Fibroblast of lung (primary cell): ENCODE measurements at regions not wholly inside any gene's neighbourhood (a gene's known extent, or its start where the extent isn't known, plus 50 kb on each side); places are given as distances from the start of the nearest gene placed in this dataset.

Experiments
- CTCF ChIP-seq, 2 donors: IDR thresholded peaks in 1 of 2; conservative IDR thresholded peaks in 1 of 2; 1 replicate in 1 of 2; 2 replicates in 1 of 2; pipeline ENCODE4 v1.5.1; 2011 to 2012; ENCODE audit warnings: low read length in 2 of 2, control low read depth in 1 of 2, inconsistent platforms in 1 of 2, low read depth in 1 of 2, mild to moderate bottlenecking in 1 of 2
- EZH2 ChIP-seq: IDR thresholded peaks from 2 replicates; pipeline ENCODE4 v1.5.1; 2012; ENCODE audit warnings: low read length, control low read depth, mild to moderate bottlenecking; ENCODE audit errors: missing control alignments

GRCh38 chr6:140283197-140283596 lies 908.7 kb upstream of the CITED2 start:
- TF ChIP-seq CTCF (conservative IDR thresholded peaks at IDR 0.05 in 1 of 2, IDR thresholded peaks at IDR 0.05 in 1 of 2; ENCODE audit: low read depth in 1 of 2, low read length in 2 of 2) (no peak), EZH2 (no peak)
